ENCODE measurements at regions not wholly inside any gene's neighbourhood (a gene's known extent, or its start where the extent isn't known, plus 50 kb on each side); places are given as distances from the start of the nearest gene placed in this dataset.

DNA sequence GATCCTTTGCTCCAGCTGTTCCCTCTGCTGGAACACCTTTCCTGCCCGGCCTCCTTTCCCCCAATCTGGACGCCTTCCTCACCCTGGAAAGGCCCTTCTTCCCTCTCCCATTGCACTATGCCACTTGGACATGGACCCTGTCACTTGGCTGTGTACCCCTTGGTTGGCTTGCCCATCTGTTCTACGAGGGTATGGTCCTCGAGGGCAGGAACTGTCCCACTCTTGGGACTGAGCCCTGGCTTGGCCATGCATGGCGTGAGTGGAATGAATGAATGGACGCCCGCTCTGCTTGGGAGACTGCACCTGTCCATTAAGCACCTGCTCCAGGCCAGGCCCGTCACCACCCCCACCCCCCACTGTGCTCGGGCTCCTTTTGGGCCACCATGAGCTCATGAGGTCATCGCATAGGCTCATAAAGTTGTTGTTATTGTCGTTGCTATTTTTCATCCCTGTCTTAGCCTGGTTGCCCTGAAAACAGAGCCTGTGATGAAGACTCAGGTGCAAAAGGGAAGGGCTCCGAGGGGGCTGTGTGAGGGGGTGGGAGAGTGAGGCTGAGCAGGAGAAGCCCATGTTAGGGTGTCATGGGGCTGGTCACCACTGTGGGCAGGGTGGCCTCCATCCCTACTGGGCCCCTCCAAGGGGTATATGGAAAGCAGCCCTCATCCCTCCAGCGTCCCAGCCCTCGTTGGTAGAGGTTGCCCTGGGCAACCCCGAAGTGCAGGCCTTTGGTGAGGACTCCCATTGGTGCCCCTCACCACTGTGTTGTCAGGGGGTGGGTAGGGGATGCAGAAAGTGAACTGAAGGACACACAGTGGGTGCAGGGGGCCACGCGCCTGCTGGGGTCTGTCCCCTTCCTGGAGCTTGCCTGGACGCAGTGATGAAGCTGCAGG, 57.2 kb upstream of the IER5L start:
- TF ChIP-seq POLR2A (IDR thresholded peaks at IDR 0.05) (no peak), CTCF (IDR thresholded peaks at IDR 0.05 in 8 of 11, conservative IDR thresholded peaks at IDR 0.05 in 3 of 11) (no peak)
